EL (cell line): ENCODE measurements at regions not wholly inside any gene's neighbourhood (a gene's known extent, or its start where the extent isn't known, plus 50 kb on each side); places are given as distances from the start of the nearest gene placed in this dataset.
A peak's percentile ranks its signal among the peaks of the same experiment; 100 is the strongest.
"Not testable (repeated sequence)": the region's sequence is repeated elsewhere in the genome, so short reads cannot be mapped to it uniquely, and the experiment has no call there.

ENCODE experiments used
- DNase-seq: peaks from one replicate; pipeline ENCODE4 v3.0.0-alpha.2; 2016

DNA sequence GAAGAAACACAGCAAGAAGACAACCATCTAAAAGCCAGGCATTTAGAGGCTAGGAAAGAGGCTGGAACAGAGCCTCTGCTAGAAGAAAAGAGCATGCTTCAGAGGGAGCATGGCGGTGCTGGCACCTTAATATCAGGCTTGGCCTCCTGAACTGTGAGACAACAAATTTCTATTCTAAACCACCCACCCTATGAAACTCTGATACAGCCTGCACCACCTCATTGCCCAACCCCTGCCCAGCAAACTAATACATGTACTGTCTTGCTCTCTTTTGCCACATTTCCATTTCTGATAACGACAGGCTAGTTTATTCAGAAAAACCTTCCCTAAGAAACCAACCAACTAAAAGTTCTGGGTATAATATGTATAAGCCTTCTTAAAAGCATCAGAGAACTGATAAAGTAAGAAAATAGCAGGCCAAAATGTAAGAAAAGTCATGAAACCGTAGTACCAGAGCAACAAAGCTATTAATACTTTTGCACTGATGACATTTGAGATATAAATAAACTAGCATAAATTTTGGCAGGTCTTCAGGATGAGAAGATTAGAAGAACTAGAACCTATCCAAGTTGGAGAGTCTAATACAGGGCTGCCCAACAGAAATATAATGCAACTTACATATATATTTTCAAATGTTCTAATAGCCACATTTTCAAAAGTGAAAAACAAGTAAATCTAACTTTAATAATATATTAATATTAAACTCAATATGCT lies 184.7 kb upstream of the HSF2 start:
- DNase-seq, result no peak

DNA sequence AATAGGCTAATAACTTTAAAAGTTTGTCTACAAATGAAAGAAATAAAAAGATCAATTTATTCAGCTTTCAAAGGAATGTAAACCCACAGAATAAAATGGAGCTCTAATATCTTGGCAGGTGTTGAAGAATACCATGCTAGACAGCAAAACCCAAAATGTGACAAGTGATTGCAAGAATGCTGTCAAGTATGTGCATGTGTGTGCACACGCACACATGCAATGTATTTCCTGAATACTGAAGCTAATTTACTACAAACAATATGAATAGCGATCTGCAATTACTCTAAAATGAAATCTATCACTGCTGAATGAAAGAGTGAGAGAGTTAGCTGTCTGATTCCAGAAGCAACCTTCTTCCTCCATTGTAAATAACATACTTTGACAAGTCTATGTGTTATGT lies 179.2 kb upstream of the HSF2 start:
- no peak for DNase-seq

DNA sequence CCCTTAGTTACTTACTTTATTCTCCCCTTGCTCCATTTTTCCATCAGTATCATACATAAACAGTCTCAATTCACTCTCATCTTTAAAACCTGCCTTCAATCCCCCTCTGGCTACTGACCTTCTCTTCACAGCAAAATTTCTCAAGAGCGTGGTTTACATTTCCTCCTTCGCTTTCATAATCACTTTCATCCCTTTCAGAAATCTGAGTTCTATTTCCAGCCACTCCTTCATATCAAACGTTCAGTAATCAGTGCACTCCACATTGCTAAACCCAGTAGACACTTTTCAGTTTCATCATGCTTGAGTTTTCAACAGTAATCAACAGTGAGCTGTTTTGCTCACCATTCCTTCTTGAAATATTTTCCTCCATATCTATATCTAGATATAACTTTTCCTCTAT lies 176.7 kb upstream of the HSF2 start:
- DNase-seq, result no peak

GRCh38 chr6:122223251-122223650 lies 176.2 kb upstream of the HSF2 start:
- no peak for DNase-seq

DNA sequence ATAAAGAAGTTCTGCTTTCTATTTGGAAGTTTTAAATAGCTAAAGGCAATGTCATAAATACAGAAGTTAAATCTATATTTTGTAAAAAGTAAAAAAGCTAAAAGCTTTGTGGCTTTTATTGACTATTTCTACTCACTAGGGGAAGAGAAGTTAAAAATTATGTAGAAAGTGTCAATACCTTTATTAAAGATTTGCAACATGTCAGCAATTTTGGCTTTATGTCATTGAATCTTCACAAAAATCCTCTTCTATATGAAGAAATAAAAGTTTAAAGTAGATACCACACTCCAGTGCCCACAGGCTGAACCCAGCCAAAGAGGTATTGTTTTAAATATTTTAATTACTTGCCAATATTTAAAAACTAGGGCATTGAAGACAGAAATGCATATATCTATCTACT lies 160.6 kb upstream of the HSF2 start:
- DNase-seq, result no peak

DNA sequence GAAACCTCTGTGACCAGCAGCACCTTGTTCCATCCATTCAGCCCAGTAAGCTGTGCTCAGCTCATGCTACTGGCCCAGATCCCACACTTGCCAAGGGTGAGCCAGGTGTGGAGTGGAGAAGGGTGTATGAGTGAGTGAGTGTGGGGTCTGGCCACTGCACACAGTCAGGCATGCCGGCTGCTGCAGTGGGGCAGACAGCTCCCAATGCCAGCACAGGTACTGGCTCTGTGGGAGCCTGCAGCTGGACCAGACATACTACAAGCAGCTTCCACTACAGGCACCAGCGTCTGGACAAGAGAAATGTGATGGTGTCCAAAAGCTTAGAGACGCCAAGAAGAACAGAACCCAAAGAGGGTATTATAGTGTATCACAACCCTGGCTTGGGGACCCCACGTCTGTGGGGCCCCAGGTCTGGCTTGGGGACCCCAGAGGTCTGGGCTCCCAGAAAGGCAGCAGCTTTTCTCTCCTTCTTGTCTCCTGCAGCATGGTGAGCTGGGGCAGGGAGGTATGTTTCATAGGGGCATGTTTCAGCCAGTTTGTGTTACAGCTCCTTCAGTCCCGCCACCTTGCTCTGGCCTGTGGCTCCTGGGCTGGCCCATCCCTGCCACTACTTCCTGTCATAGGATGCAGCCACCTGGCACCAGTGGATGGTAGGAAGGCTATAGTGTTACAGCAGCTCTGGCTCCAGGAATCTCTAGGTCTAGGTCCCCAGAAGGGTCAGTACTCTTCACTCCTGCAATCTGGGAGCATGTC lies 152.4 kb upstream of the HSF2 start:
- no peak for DNase-seq

GRCh38 chr6:122248001-122248669 lies 151.3 kb upstream of the HSF2 start:
- DNase-seq, result no peak

- no peak for DNase-seq
These were observed 150.6 kb upstream of the HSF2 start for GRCh38 chr6:122248844-122249243.

GRCh38 chr6:122258839-122259238 lies 140.6 kb upstream of the HSF2 start:
- DNase-seq, result no peak

- no peak for DNase-seq
These were observed 134.9 kb upstream of the HSF2 start for GRCh38 chr6:122264557-122264956.

DNA sequence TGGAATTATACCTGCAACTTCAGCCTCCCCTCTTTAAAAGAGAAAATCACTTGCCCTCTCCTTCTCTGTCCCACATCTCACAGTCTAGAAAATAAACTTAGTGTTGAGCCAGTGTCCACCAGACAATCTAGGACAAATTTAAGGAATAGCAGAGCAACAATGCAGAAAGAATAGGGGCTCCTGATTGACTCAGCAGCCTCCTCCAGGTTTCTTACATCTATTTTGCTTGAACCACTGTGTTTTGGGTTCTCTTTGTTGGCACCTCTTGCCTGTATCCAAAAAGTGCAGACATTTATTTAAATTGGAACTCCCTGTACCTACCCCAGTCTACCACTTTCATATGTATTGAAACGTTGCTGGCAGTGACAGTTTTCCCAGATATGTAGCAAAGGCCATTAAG lies 133.7 kb upstream of the HSF2 start:
- no peak for DNase-seq

DNA sequence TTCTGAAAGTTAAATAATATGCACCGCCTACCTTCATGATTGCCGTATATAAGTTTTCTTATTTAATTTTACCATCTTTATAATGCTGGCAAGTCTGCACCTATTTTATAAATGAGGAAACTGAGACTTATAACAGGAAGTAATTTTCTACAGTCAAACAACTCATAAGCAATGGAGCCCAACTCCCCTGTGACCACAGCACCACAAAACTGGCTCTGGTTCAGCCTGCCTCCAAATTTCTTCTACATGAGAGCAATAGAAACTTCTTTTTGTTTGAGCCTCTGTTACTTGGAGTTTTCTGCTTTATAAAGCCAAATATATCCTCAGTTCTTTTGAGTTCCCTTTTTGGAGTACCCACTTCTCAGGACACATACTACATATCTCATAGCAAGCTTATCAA lies 131.1 kb upstream of the HSF2 start:
- no peak for DNase-seq

DNA sequence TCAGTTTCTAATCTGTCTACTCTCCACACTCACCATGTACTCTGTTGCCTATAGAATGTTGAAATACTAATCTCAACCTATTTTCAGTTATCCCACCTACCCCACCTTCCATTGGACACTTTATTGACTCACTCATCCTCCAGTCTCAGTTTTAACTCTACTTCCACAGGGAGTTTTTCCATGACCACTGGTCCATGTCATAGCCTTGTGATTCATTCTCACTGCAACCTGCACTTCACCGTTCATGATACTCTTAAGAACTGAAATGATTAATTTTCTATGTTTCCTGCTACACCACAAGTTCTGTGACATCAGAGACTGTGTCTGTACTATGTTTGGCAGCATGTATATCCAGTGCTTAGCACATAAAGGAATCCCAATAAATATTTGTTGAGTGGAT lies 122.8 kb upstream of the HSF2 start:
- no peak for DNase-seq

- not testable (repeated sequence) for DNase-seq
These were observed 119.1 kb upstream of the HSF2 start for GRCh38 chr6:122280105-122281021.

DNA sequence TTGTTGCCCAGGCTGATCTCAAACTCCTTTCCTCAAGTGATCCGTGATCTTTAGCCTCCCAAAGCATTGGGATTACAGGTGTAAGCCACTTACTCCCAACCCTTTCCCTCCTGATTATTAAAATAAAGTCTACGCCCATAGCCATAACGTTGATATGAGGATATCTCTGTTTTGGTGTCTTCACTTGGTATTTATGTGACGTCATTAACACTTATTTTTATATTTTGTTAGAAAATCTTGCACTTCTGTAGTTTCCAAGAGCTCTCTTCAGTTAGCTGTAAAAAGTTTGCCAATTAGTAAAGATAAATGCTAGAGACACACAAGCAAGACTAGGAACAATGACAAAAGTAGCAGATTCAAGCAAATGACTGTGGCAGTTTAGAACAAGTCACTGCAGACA lies 115.6 kb upstream of the HSF2 start:
- no peak for DNase-seq

DNA sequence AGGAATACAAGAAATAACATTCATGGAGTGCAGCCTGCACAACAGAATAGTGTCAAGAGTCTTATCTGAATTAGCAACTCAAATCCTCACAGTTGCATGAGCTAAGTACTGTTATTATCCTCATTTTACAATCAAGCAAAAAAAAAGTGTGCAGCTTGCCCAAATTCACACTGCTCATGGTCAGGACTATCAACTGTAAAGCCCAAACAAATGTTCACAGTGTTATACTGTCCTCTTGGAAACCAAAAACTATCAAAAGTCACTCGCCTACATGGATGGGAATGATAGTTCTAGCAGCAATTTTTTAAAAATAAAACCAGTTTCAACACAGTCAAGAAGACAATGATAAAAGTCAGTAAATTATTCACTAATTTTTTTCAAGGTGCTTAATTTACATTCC lies 114.6 kb upstream of the HSF2 start:
- no peak for DNase-seq

GRCh38 chr6:122285292-122285913 lies 114.0 kb upstream of the HSF2 start:
- no peak for DNase-seq

- no peak for DNase-seq
These were observed 112.9 kb upstream of the HSF2 start for GRCh38 chr6:122286512-122286911.

DNA sequence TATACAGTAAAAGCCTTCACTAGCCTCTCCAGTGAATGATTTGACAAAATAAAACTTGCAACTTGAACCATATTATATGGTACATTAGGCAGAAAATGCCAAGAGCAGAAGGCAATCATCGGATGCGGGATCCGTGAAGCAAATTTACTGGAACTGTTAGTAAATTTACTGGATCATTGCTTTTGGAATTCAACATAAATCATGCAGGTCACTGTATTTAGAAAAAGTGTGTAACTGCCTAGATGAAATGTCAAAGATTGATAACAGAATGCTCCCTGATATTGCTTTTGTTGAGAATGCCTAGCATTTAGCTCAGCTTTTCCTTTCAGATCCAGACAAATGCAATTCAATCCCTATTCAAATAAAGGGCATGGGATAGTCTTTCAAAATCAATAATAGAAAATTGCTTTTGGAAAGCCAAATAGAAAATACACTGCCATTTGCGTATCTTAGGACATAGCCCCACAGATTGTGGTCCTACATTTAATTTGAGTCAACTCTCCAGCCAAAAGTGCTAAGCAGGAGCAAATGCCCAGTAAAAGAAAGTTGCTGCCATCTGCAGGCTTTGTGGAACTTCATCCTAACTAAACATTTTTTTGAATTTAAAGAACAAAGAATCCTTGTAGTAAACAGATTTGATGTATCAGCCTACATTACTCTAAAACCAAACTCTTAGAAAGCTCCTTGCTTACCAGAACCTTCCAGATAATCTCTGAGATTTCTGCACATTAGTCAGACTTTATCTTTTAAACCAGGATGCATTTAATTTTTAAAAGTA lies 109.5 kb upstream of the HSF2 start:
- peak; percentile 2 for DNase-seq

DNA sequence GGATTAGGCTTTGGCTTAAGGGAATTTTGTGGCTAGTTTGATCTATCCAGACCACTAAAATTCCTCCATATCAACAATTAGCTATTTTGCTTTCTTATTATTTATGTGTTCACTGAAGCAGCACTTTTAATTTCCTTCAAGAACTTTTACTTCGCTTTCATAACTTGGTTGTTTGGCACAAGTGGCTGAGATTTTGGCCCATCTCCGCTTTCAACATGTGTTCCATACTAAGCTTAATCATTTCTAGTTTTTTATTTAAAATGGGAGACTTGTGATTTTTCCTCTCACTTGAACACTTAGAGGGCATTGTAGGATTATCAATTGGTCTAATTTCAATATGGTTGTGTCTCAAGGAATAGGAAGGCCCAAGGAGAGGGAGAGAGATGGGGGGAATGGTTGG lies 102.4 kb upstream of the HSF2 start:
- no peak for DNase-seq

- no peak for DNase-seq
These were observed 97.4 kb upstream of the HSF2 start for GRCh38 chr6:122302067-122302466.

DNA sequence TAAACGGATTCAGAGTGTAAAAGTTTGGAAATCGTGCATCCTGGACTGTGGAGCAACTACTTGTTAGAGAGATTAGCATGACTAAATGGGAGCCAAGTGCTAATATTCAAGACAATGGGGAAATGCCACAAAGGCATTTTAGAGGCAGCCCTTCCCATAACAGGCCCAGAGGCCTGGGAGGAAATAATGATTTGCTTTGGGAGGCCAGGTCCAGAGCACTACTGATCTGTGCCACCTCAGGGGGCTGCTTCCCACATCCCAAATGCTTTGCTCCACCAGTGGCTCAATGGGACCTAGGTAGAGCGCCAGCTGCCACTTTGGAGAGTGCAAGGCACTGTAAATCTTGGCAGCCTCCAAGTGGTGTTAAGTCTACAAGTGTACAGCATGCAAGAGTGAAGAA lies 91.9 kb upstream of the HSF2 start:
- no peak for DNase-seq
